IMR-90 (cell line): ENCODE measurements at regions not wholly inside any gene's neighbourhood (a gene's known extent, or its start where the extent isn't known, plus 50 kb on each side); places are given as distances from the start of the nearest gene placed in this dataset.

Source experiments
- ATAC-seq: fragments of 200-7000 bp; cut with Tn5 transposase; 2 replicates; pipeline ENCODE4 v1.9.1; 2020; ENCODE audit warnings: low read depth, mild to moderate bottlenecking, moderate library complexity
- BruUV-seq: library from RNA; stranded (reverse); fragments of 400-500 nt; replicated peaks from 2 replicates; lab custom pipeline; 2021; lab: Mats Ljungman, UMichigan
- CTCF ChIA-PET: fragments of 300-600 bp; formaldehyde crosslinking; extraction: SDS; loops from one replicate; lab custom pipeline; 2021; ENCODE audit warnings: antibody characterized with exemption; lab: Yijun Ruan, JAX
- POLR2A ChIA-PET: fragments of 300-600 bp; sonication (Branson Sonifier 250); formaldehyde crosslinking; loops from one replicate; lab custom pipeline; 2022; ENCODE audit warnings: antibody characterized with exemption; ENCODE audit not compliant: unreplicated experiment; lab: Charles Lee
- DNase-seq: peaks from one replicate; pipeline ENCODE4 v3.0.0; 2013
- H2AFZ ChIP-seq: replicated peaks from 2 replicates; pipeline ENCODE3; 2013; ENCODE audit warnings: low read length, mild to moderate bottlenecking; ENCODE audit not compliant: poor library complexity
- H2AK5ac ChIP-seq: 2 replicates; pipeline ENCODE4 v1.6.1; 2013; ENCODE audit warnings: low read depth, low read length, inconsistent platforms
- H2AK9ac ChIP-seq: replicated peaks from 2 replicates; pipeline ENCODE3; 2013; ENCODE audit warnings: mild to moderate bottlenecking, low read depth, low read length, moderate library complexity; ENCODE audit not compliant: poor library complexity
- H2BK120ac ChIP-seq: 2 replicates; pipeline ENCODE4 v1.6.1; 2013; ENCODE audit warnings: low read depth, low read length, inconsistent platforms
- H2BK15ac ChIP-seq: 3 replicates; pipeline ENCODE4 v1.6.1; 2013; ENCODE audit warnings: low read depth, low read length, inconsistent platforms
- H2BK20ac ChIP-seq: 2 replicates; pipeline ENCODE4 v1.6.1; 2013; ENCODE audit warnings: low read depth, mild to moderate bottlenecking, inconsistent platforms, low read length, moderate library complexity
- H2BK5ac ChIP-seq: 2 replicates; pipeline ENCODE4 v1.6.1; 2013; ENCODE audit warnings: mild to moderate bottlenecking, low read depth, low read length, inconsistent platforms; ENCODE audit not compliant: poor library complexity, severe bottlenecking
- H3K14ac ChIP-seq: replicated peaks from 2 replicates; pipeline ENCODE4 v1.6.1; 2013; ENCODE audit warnings: low read depth, low read length, inconsistent platforms
- H3K18ac ChIP-seq: 2 replicates; pipeline ENCODE4 v1.6.1; 2013; ENCODE audit warnings: low read depth, low read length, control low read depth
- H3K23ac ChIP-seq: 2 replicates; pipeline ENCODE4 v1.6.1; 2013; ENCODE audit warnings: low read depth, low read length, inconsistent platforms
- H3K27ac ChIP-seq: 2 replicates; pipeline ENCODE4 v1.5.1; 2013; ENCODE audit warnings: mild to moderate bottlenecking, control low read depth, low read length; ENCODE audit not compliant: insufficient read depth
- H3K27me3 ChIP-seq: 2 replicates; pipeline ENCODE4 v1.6.1; 2013; ENCODE audit warnings: low read length; ENCODE audit not compliant: control insufficient read depth, insufficient read depth
- H3K36me3 ChIP-seq: 2 replicates; pipeline ENCODE4 v1.6.1; 2013; ENCODE audit warnings: low read length, mixed read lengths; ENCODE audit not compliant: control insufficient read depth, insufficient read depth
- H3K4ac ChIP-seq: 2 replicates; pipeline ENCODE4 v1.6.1; 2013; ENCODE audit warnings: low read depth, low read length, inconsistent platforms
- H3K4me1 ChIP-seq: 2 replicates; pipeline ENCODE4 v1.6.1; 2013; ENCODE audit warnings: low read length, mixed read lengths; ENCODE audit not compliant: control insufficient read depth, insufficient read depth
- H3K4me2 ChIP-seq: 2 replicates; pipeline ENCODE4 v1.6.1; 2013; ENCODE audit warnings: low read depth, mild to moderate bottlenecking, control low read depth, low read length, moderate library complexity
- H3K4me3 ChIP-seq: 2 replicates; pipeline ENCODE4 v1.5.1; 2013; ENCODE audit warnings: low read depth, mild to moderate bottlenecking, control low read depth, low read length, moderate library complexity; ENCODE audit not compliant: insufficient read depth
- H3K56ac ChIP-seq: 2 replicates; pipeline ENCODE4 v1.6.1; 2013; ENCODE audit warnings: low read length, inconsistent platforms; ENCODE audit not compliant: insufficient read depth; ENCODE audit errors: extremely low read depth
- H3K79me1 ChIP-seq, 2 experiments: 2 replicates each; pipeline ENCODE4 v1.6.1; 2013; ENCODE audit warnings: low read length in 2 of 2, inconsistent platforms in 1 of 2, low read depth in 1 of 2
- H3K9ac ChIP-seq: 2 replicates; pipeline ENCODE4 v1.6.1; 2013; ENCODE audit warnings: low read depth, low read length, control low read depth
- H3K9me1 ChIP-seq: 2 replicates; pipeline ENCODE4 v1.6.1; 2013; ENCODE audit warnings: low read length, inconsistent platforms; ENCODE audit not compliant: insufficient read depth
- H3K9me3 ChIP-seq: 2 replicates; pipeline ENCODE4 v1.6.1; 2013; ENCODE audit warnings: low read length; ENCODE audit not compliant: control insufficient read depth, insufficient read depth
- H4K20me1 ChIP-seq: 2 replicates; pipeline ENCODE4 v1.6.1; 2013; ENCODE audit warnings: low read length, inconsistent platforms; ENCODE audit not compliant: insufficient read depth
- H4K5ac ChIP-seq: 2 replicates; pipeline ENCODE4 v1.6.1; 2013; ENCODE audit warnings: mild to moderate bottlenecking, low read depth, low read length, control low read depth
- H4K8ac ChIP-seq, 2 experiments: 2 replicates each; pipeline ENCODE4 v1.6.1; 2013; ENCODE audit warnings: low read depth in 2 of 2, low read length in 2 of 2, control low read depth in 1 of 2, inconsistent platforms in 1 of 2
- H4K91ac ChIP-seq: 2 replicates; pipeline ENCODE4 v1.6.1; 2013; ENCODE audit warnings: low read depth, low read length, inconsistent platforms; ENCODE audit not compliant: insufficient read depth
- MAFK ChIP-seq: IDR thresholded peaks from 2 replicates; pipeline ENCODE4 v1.6.1; 2012; ENCODE audit warnings: low read depth, low read length, improper control_type of control experiment
- MXI1 ChIP-seq: IDR thresholded peaks from 2 replicates; pipeline ENCODE4 v1.6.1; 2012; ENCODE audit warnings: low read depth, mild to moderate bottlenecking, low read length, moderate library complexity, borderline replicate concordance
- WGBS, 2 experiments: methylation state at CpG; one replicate each; pipeline versions ENCODE4 v1.1.5 to v1.1.7; 2013; ENCODE audit warnings: missing lambda C conversion rate in 2 of 2; ENCODE audit not compliant: insufficient read length in 1 of 2; ENCODE audit errors: extremely low coverage in 2 of 2; 5-methylcytosine and 5-hydroxymethylcytosine counted together
- dilution Hi-C: fragments of 300-500 bp; cut with HindIII; formaldehyde crosslinking; loops from one replicate; pipeline ENCODE4 v1.14.3; 2018; ENCODE audit warnings: low sequenced_read_pairs; ENCODE audit not compliant: unreplicated experiment
- in situ Hi-C: fragments of 300-500 bp; cut with MboI; formaldehyde crosslinking; loops from 3 replicates; pipeline ENCODE4 v1.14.3; 2019; ENCODE audit warnings: low sequenced_read_pairs, inconsistent platforms, mixed read lengths
- intact Hi-C: fragments of 100-400 bp; cut with micrococcal nuclease; formaldehyde crosslinking; loops from 2 replicates; pipeline ENCODE4 v1.10.0; 2022
- TF ChIP-seq, protein P1 (sequence below): fragments of 150-350 bp; IDR thresholded peaks from 2 replicates; pipeline ENCODE4 v1.6.1; 2017; ENCODE audit warnings: mild to moderate bottlenecking, antibody characterized with exemption, low read length, low read depth

DNA sequence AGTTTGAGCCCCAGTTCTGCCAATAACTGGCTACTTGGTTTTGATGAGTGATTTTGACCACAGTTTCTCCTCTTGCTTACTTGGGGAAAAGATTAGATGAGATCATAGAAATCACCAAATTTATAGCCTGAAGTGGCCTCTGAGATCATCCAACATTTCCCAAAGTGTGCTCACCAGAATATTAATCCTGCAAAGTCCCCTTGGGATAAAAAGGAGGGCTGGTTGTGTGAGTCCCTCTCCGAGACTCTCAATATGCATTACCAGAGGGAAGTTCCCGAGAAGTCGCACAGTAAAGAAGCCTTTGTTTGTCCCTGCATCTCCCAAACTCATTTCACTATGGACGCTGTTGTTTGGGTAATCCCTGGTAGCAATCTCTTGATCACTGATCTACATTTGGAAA lies 88.4 kb upstream of the ADRA1B start:
- CTCF ChIA-PET, result no interaction called here
- dilution Hi-C loops, result no loop called here
- Histone ChIP-seq H4K20me1 (no peaks in the 10 kb centered on the region), H3K18ac (no peak overlapping the region), H2BK120ac (no peak overlapping the region), H2AK9ac (no peak overlapping the region), H3K9me3 (no peaks in the 10 kb centered on the region), H3K9me1 (peaks cover 10% of the 10 kb centered on the region), H4K91ac (no peak overlapping the region), H3K4ac (no peak overlapping the region), H4K8ac (no peak overlapping the region), H3K4me1 (peaks cover 6% of the 10 kb centered on the region), H3K27me3 (peaks cover 2% of the 10 kb centered on the region), H2AK5ac (no peak overlapping the region), H3K23ac (no peak overlapping the region), H4K5ac (no peak overlapping the region), H3K4me3 (no peak overlapping the region), H3K27ac (no peak overlapping the region), H2BK5ac (no peak overlapping the region), H3K9ac (no peak overlapping the region), H3K56ac (no peak overlapping the region), H3K4me2 (no peak overlapping the region), H2AFZ (no peak overlapping the region), H2BK20ac (no peak overlapping the region), H2BK15ac (no peak overlapping the region), H3K79me1 (no peaks in the 10 kb centered on the region), H3K36me3 (no peaks in the 10 kb centered on the region), H3K14ac (no peak overlapping the region)
- ATAC-seq (no peak), DNase-seq (no peak)
- BruUV-seq, result no TSS peak
- POLR2A ChIA-PET, result interaction anchor here (0.6 kb wide), 1 partner anchor 56 kb away, joined by 3 read pairs; no protein-coding TSS in a partner anchor
- TF ChIP-seq MAFK (no peak), MXI1 (no peak)
- TF ChIP-seq, protein P1, sequence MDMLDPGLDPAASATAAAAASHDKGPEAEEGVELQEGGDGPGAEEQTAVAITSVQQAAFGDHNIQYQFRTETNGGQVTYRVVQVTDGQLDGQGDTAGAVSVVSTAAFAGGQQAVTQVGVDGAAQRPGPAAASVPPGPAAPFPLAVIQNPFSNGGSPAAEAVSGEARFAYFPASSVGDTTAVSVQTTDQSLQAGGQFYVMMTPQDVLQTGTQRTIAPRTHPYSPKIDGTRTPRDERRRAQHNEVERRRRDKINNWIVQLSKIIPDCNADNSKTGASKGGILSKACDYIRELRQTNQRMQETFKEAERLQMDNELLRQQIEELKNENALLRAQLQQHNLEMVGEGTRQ, result no peak
- in situ Hi-C loops, result no loop called here
- intact Hi-C loops, result no loop called here
- no CpG with 5 or more reads among the region's 4 CpGs for WGBS, 2 experiments
